ENCODE measurements at regions not wholly inside any gene's neighbourhood (a gene's known extent, or its start where the extent isn't known, plus 50 kb on each side); places are given as distances from the start of the nearest gene placed in this dataset.
"Not testable (repeated sequence)": the region's sequence is repeated elsewhere in the genome, so short reads cannot be mapped to it uniquely, and the experiment has no call there.

GRCh38 chr15:62653122-62653521, 389.4 kb upstream of the TPM1 start:
- no peak for DNase-seq

GRCh38 chr15:62656071-62656470, 386.5 kb upstream of the TPM1 start:
- no peak for DNase-seq

GRCh38 chr15:62657501-62657900, 385.0 kb upstream of the TPM1 start:
- not testable (repeated sequence) for DNase-seq

- no peak for DNase-seq
These were observed 384.0 kb upstream of the TPM1 start for GRCh38 chr15:62658498-62658897.

- no peak for DNase-seq
These were observed 379.0 kb upstream of the TPM1 start for GRCh38 chr15:62663547-62663946.

- DNase-seq: no peak
These were observed 377.1 kb upstream of the TPM1 start for GRCh38 chr15:62665449-62665848.

GRCh38 chr15:62666046-62666445, 376.5 kb upstream of the TPM1 start:
- DNase-seq: no peak

- no peak for DNase-seq
These were observed 370.3 kb upstream of the TPM1 start for GRCh38 chr15:62672268-62672667.

- DNase-seq: no peak
These were observed 365.7 kb upstream of the TPM1 start for GRCh38 chr15:62676891-62677290.

- DNase-seq: no peak
These were observed 360.3 kb upstream of the TPM1 start for GRCh38 chr15:62681939-62682896.

- not testable (repeated sequence) for DNase-seq
These were observed 359.4 kb upstream of the TPM1 start for GRCh38 chr15:62683192-62683591.

- DNase-seq: no peak
These were observed 358.3 kb upstream of the TPM1 start for GRCh38 chr15:62684123-62684808.

GRCh38 chr15:62691008-62691407, 351.5 kb upstream of the TPM1 start:
- DNase-seq: no peak

GRCh38 chr15:62697636-62698035, 344.9 kb upstream of the TPM1 start:
- no peak for DNase-seq

GRCh38 chr15:62698646-62699045, 343.9 kb upstream of the TPM1 start:
- no peak for DNase-seq

GRCh38 chr15:62706317-62706716, 336.2 kb upstream of the TPM1 start:
- DNase-seq: no peak

GRCh38 chr15:62708470-62708869, 334.1 kb upstream of the TPM1 start:
- no peak for DNase-seq

- no peak for DNase-seq
These were observed 333.3 kb upstream of the TPM1 start for GRCh38 chr15:62709261-62709660.

- DNase-seq: no peak
These were observed 330.7 kb upstream of the TPM1 start for GRCh38 chr15:62711691-62712454.

GRCh38 chr15:62712455-62712839, 330.1 kb upstream of the TPM1 start:
- no peak for DNase-seq

GRCh38 chr15:62715946-62716345, 326.6 kb upstream of the TPM1 start:
- no peak for DNase-seq

- no peak for DNase-seq
These were observed 325.1 kb upstream of the TPM1 start for GRCh38 chr15:62717496-62717895.

GRCh38 chr15:62719316-62719715, 323.2 kb upstream of the TPM1 start:
- DNase-seq: no peak

Measured in NCI-H1048 (cell line).